MM.1S (cell line): ENCODE measurements at regions not wholly inside any gene's neighbourhood (a gene's known extent, or its start where the extent isn't known, plus 50 kb on each side); places are given as distances from the start of the nearest gene placed in this dataset.

Source experiments
- DNase-seq: peaks from one replicate; pipeline ENCODE4 v3.0.0-alpha.2; 2015
- H2AFZ ChIP-seq: fragments of 300-600 bp; sonication (generic); 2 replicates; pipeline ENCODE4 v1.6.0; 2016; ENCODE audit warnings: antibody characterized with exemption, low read length
- H3F3A ChIP-seq: fragments of 300-600 bp; sonication (generic); 2 replicates; pipeline ENCODE4 v1.6.1; 2016; ENCODE audit warnings: mild to moderate bottlenecking, antibody characterized with exemption, low read length, moderate library complexity, mixed read lengths; ENCODE audit not compliant: insufficient read depth
- H3K27ac ChIP-seq: fragments of 300-600 bp; sonication (generic); 2 replicates; pipeline ENCODE4 v1.5.1; 2016; ENCODE audit warnings: mild to moderate bottlenecking, low read length
- H3K27me3 ChIP-seq: fragments of 300-600 bp; sonication (generic); replicated peaks from 2 replicates; pipeline ENCODE4 v1.6.0; 2016; ENCODE audit warnings: low read length; ENCODE audit not compliant: insufficient read depth
- H3K36me3 ChIP-seq: fragments of 300-600 bp; sonication (generic); replicated peaks from 2 replicates; pipeline ENCODE4 v1.6.1; 2016; ENCODE audit warnings: mild to moderate bottlenecking, low read length, mixed read lengths; ENCODE audit not compliant: insufficient read depth
- H3K4me1 ChIP-seq: fragments of 300-600 bp; sonication (generic); 2 replicates; pipeline ENCODE4 v1.6.1; 2016; ENCODE audit warnings: low read length, mixed read lengths
- H3K4me2 ChIP-seq: fragments of 300-600 bp; sonication (generic); 2 replicates; pipeline ENCODE4 v1.6.0; 2016; ENCODE audit warnings: low read depth, low read length
- H3K4me3 ChIP-seq: fragments of 300-600 bp; sonication (generic); 2 replicates; pipeline ENCODE4 v1.5.1; 2016; ENCODE audit warnings: low read length, mixed read lengths
- H3K79me2 ChIP-seq: fragments of 300-600 bp; sonication (generic); 2 replicates; pipeline ENCODE4 v1.6.1; 2016; ENCODE audit warnings: mixed run types, low read length, mixed read lengths
- H3K9ac ChIP-seq: fragments of 300-600 bp; sonication (generic); 2 replicates; pipeline ENCODE4 v1.6.1; 2016; ENCODE audit warnings: low read length, mixed read lengths
- H3K9me2 ChIP-seq: fragments of 300-600 bp; sonication (generic); replicated peaks from 2 replicates; pipeline ENCODE4 v1.6.1; 2016; ENCODE audit warnings: mild to moderate bottlenecking, low read length, mixed read lengths; ENCODE audit not compliant: insufficient read depth
- H3K9me3 ChIP-seq: fragments of 300-600 bp; sonication (generic); replicated peaks from 2 replicates; pipeline ENCODE4 v1.6.1; 2016; ENCODE audit warnings: mild to moderate bottlenecking, low read length, mixed read lengths; ENCODE audit not compliant: insufficient read depth
- H4K20me1 ChIP-seq: fragments of 300-600 bp; sonication (generic); 2 replicates; pipeline ENCODE4 v1.6.1; 2016; ENCODE audit warnings: mild to moderate bottlenecking, low read length, moderate library complexity, mixed read lengths; ENCODE audit not compliant: insufficient read depth
- CTCF ChIP-seq: fragments of 300-600 bp; sonication (generic); IDR thresholded peaks from 2 replicates; pipeline ENCODE4 v1.5.1; 2016; ENCODE audit warnings: antibody characterized with exemption, low read length, mixed read lengths
- EZH2 ChIP-seq: fragments of 300-600 bp; sonication (generic); optimal IDR thresholded peaks from 2 replicates; pipeline ENCODE3; 2017; ENCODE audit warnings: low read depth, mild to moderate bottlenecking, antibody characterized with exemption, low read length, mixed read lengths
- EZH2phosphoT487 ChIP-seq: fragments of 300-600 bp; sonication (generic); IDR thresholded peaks from 2 replicates; pipeline ENCODE4 v1.6.1; 2018; ENCODE audit warnings: antibody characterized with exemption, low read length

- no peak for DNase-seq
- Histone ChIP-seq H3K4me2 (no peak overlapping the region), H2AFZ (no peak overlapping the region), H3K27me3 (no peaks in the 10 kb centered on the region; the same call in 1 of the 2 replicates), H4K20me1 (no peaks in the 10 kb centered on the region), H3K4me1 (no peaks in the 10 kb centered on the region), H3K27ac (no peak overlapping the region), H3K4me3 (no peak overlapping the region), H3K9me3 (no peaks in the 10 kb centered on the region), H3K36me3 (no peaks in the 10 kb centered on the region), H3K79me2 (no peaks in the 10 kb centered on the region), H3F3A (no peaks in the 10 kb centered on the region), H3K9ac (no peak overlapping the region), H3K9me2 (no peaks in the 10 kb centered on the region)
- TF ChIP-seq EZH2phosphoT487: no peak
- TF ChIP-seq CTCF: no peak
- TF ChIP-seq EZH2: no peak
Observed at GRCh38 chr10:128386816-128387604, 260.8 kb upstream of the MKI67 start.

- Histone ChIP-seq H3K79me2 (no peaks in the 10 kb centered on the region), H3K36me3 (no peaks in the 10 kb centered on the region), H3K27me3 (no peaks in the 10 kb centered on the region; the same call in 1 of the 2 replicates), H4K20me1 (no peaks in the 10 kb centered on the region), H3K4me3 (no peak overlapping the region), H3K4me1 (no peaks in the 10 kb centered on the region), H2AFZ (no peak overlapping the region), H3K4me2 (no peak overlapping the region), H3F3A (no peaks in the 10 kb centered on the region), H3K9me2 (no peaks in the 10 kb centered on the region), H3K9ac (no peak overlapping the region), H3K9me3 (no peaks in the 10 kb centered on the region), H3K27ac (no peak overlapping the region)
- TF ChIP-seq EZH2phosphoT487: no peak
- TF ChIP-seq CTCF: no peak
- TF ChIP-seq EZH2: no peak
- DNase-seq: no peak
Observed at GRCh38 chr10:128390596-128390995, 264.4 kb upstream of the MKI67 start.

- Histone ChIP-seq H3K27me3 (no peaks in the 10 kb centered on the region), H2AFZ (no peak overlapping the region), H3K79me2 (no peaks in the 10 kb centered on the region), H3K4me2 (no peak overlapping the region), H3F3A (no peaks in the 10 kb centered on the region), H3K36me3 (no peaks in the 10 kb centered on the region), H3K4me1 (no peaks in the 10 kb centered on the region), H3K27ac (no peak overlapping the region), H3K9me2 (no peaks in the 10 kb centered on the region), H3K9me3 (no peaks in the 10 kb centered on the region), H3K4me3 (no peak overlapping the region), H4K20me1 (no peaks in the 10 kb centered on the region), H3K9ac (no peak overlapping the region)
- no peak for DNase-seq
- TF ChIP-seq EZH2phosphoT487: no peak
- TF ChIP-seq EZH2: no peak
- no peak for TF ChIP-seq CTCF
Observed at GRCh38 chr10:128393546-128393945, 267.3 kb upstream of the MKI67 start.
